Suprapubic skin (tissue), 4 donors: ENCODE measurements at regions not wholly inside any gene's neighbourhood (a gene's known extent, or its start where the extent isn't known, plus 50 kb on each side); places are given as distances from the start of the nearest gene placed in this dataset.

Experiments
- EP300 ChIP-seq: sonication (generic); formaldehyde crosslinking; IDR thresholded peaks from one replicate; pipeline ENCODE4 v1.6.1; 2017; ENCODE audit warnings: antibody characterized with exemption
- POLR2A ChIP-seq, 2 donors: fragments of 450-650 bp; IDR thresholded peaks; one replicate each; pipeline ENCODE4 v1.6.1; 2017; ENCODE audit warnings: antibody characterized with exemption in 2 of 2, mild to moderate bottlenecking in 2 of 2, moderate library complexity in 2 of 2
- POLR2AphosphoS5 ChIP-seq, 3 donors: sonication (generic); formaldehyde crosslinking; IDR thresholded peaks; one replicate each; pipeline ENCODE4 v1.6.1; 2017; ENCODE audit warnings: antibody characterized with exemption in 3 of 3
- TF ChIP-seq, protein P1 (sequence below), 2 donors: fragments of 200-600 bp in 1 of 2; fragments of 450-650 bp in 1 of 2; sonication (generic) in 1 of 2; IDR thresholded peaks; one replicate each; pipeline ENCODE4 v1.5.1; 2016 to 2019; ENCODE audit warnings: antibody characterized with exemption in 2 of 2, mild to moderate bottlenecking in 1 of 2, moderate library complexity in 1 of 2

GRCh38 chr1:170277985-170278384 is 132.2 kb downstream of the NTMT2 start:
- TF ChIP-seq, protein P1, sequence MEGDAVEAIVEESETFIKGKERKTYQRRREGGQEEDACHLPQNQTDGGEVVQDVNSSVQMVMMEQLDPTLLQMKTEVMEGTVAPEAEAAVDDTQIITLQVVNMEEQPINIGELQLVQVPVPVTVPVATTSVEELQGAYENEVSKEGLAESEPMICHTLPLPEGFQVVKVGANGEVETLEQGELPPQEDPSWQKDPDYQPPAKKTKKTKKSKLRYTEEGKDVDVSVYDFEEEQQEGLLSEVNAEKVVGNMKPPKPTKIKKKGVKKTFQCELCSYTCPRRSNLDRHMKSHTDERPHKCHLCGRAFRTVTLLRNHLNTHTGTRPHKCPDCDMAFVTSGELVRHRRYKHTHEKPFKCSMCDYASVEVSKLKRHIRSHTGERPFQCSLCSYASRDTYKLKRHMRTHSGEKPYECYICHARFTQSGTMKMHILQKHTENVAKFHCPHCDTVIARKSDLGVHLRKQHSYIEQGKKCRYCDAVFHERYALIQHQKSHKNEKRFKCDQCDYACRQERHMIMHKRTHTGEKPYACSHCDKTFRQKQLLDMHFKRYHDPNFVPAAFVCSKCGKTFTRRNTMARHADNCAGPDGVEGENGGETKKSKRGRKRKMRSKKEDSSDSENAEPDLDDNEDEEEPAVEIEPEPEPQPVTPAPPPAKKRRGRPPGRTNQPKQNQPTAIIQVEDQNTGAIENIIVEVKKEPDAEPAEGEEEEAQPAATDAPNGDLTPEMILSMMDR (IDR thresholded peaks at IDR 0.05): no peak
- TF ChIP-seq POLR2A (IDR thresholded peaks at IDR 0.05) (no peak), POLR2AphosphoS5 (IDR thresholded peaks at IDR 0.05) (no peak), EP300 (no peak)
